ELF-1 (cell line): ENCODE measurements at regions not wholly inside any gene's neighbourhood (a gene's known extent, or its start where the extent isn't known, plus 50 kb on each side); places are given as distances from the start of the nearest gene placed in this dataset.

Source experiments
- DNase-seq: peaks from one replicate; pipeline ENCODE4 v3.0.0-alpha.2; 2016; ENCODE audit warnings: low read depth, low spot score

- DNase-seq, result no peak
These were observed 464.6 kb downstream of the FUT8 start for GRCh38 chr14:65877166-65877565.

GRCh38 chr14:65877624-65878023 lies 465.1 kb downstream of the FUT8 start:
- no peak for DNase-seq

- no peak for DNase-seq
These were observed 466.1 kb downstream of the FUT8 start for GRCh38 chr14:65878586-65878985.

GRCh38 chr14:65879248-65880009 lies 466.9 kb downstream of the FUT8 start:
- DNase-seq, result no peak

GRCh38 chr14:65880507-65880906 lies 468.0 kb downstream of the FUT8 start:
- no peak for DNase-seq

GRCh38 chr14:65881642-65882041 lies 469.1 kb downstream of the FUT8 start:
- no peak for DNase-seq

GRCh38 chr14:65888677-65889076 lies 476.1 kb downstream of the FUT8 start:
- DNase-seq, result no peak

GRCh38 chr14:65892315-65892714 lies 479.8 kb downstream of the FUT8 start:
- no peak for DNase-seq

- no peak for DNase-seq
These were observed 487.6 kb downstream of the FUT8 start for GRCh38 chr14:65900164-65900563.

GRCh38 chr14:65901595-65901994 lies 489.1 kb downstream of the FUT8 start:
- no peak for DNase-seq

GRCh38 chr14:65904988-65905387 lies 492.5 kb downstream of the FUT8 start:
- DNase-seq, result no peak

- DNase-seq, result no peak
These were observed 493.8 kb downstream of the FUT8 start for GRCh38 chr14:65906344-65906743.

GRCh38 chr14:65906948-65907347 lies 494.4 kb downstream of the FUT8 start:
- no peak for DNase-seq

- DNase-seq, result no peak
These were observed 497.7 kb downstream of the FUT8 start for GRCh38 chr14:65910108-65910786.

- no peak for DNase-seq
These were observed 502.6 kb downstream of the FUT8 start for GRCh38 chr14:65915125-65915524.

GRCh38 chr14:65916055-65916454 lies 503.5 kb downstream of the FUT8 start:
- DNase-seq, result no peak

GRCh38 chr14:65920996-65921395 lies 508.5 kb downstream of the FUT8 start:
- DNase-seq, result no peak

GRCh38 chr14:65922142-65922541 lies 509.6 kb downstream of the FUT8 start:
- no peak for DNase-seq

- peak; percentile 73 for DNase-seq
These were observed 514.0 kb downstream of the FUT8 start for GRCh38 chr14:65926504-65926903.

- no peak for DNase-seq
These were observed 514.6 kb downstream of the FUT8 start for GRCh38 chr14:65926935-65927700.

GRCh38 chr14:65927931-65928356 lies 515.4 kb downstream of the FUT8 start:
- DNase-seq, result peak; percentile 85

GRCh38 chr14:65928995-65929394 lies 516.5 kb downstream of the FUT8 start:
- no peak for DNase-seq
